GM12865 (cell line): ENCODE measurements at regions not wholly inside any gene's neighbourhood (a gene's known extent, or its start where the extent isn't known, plus 50 kb on each side); places are given as distances from the start of the nearest gene placed in this dataset.

ENCODE experiments used
- DNase-seq: peaks from one replicate; pipeline ENCODE4 v3.0.0; 2010; ENCODE audit warnings: low read depth
- H3K4me3 ChIP-seq: 2 replicates; pipeline ENCODE4 v1.5.1; 2011; ENCODE audit warnings: mild to moderate bottlenecking, low read depth, low read length, control low read depth
- CTCF ChIP-seq: IDR thresholded peaks from 2 replicates; pipeline ENCODE4 v1.5.1; 2011; ENCODE audit warnings: low read length, control low read depth, low read depth, inconsistent platforms; ENCODE audit not compliant: insufficient read depth; ENCODE audit errors: missing control alignments

DNA sequence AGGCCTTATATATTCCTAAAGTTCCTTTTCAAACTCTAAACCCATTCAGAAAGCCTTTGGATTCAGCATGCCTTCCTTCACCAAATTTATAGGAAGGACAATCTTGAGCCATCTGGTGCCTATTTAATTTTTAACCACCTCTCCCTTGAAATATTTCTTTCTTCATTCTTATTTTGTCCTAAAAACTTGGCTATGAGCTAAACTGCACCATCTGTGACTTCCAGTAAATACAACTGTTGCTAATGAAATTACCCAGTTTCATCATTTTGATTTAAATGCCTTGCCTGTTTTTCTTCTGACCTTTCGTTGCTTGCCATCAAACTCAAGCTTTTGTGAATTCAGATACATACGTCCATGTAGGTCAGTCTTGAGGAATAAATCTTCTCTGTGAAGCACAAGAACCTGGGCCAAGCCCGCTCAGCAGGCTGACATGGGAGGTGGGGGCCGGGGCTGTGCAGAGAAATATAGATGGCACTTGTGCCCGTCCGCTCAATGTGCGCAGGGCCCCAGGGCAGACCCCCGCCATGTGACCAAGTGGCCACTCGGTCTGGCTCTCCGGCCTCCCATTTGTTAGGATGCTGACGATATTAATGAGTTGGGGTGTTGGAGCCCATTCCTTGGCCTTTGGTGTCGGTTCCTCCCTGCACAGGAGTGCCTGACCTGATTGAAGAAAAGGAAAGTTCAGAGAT lies 335.9 kb downstream of the VPS13C start:
- TF ChIP-seq CTCF = no peak
- H3K4me3 ChIP-seq = no peak overlapping the region
- DNase-seq = no peak

GRCh38 chr15:61721418-61721817 lies 338.8 kb downstream of the VPS13C start:
- no peak for TF ChIP-seq CTCF
- DNase-seq = no peak
- no peak overlapping the region for H3K4me3 ChIP-seq

DNA sequence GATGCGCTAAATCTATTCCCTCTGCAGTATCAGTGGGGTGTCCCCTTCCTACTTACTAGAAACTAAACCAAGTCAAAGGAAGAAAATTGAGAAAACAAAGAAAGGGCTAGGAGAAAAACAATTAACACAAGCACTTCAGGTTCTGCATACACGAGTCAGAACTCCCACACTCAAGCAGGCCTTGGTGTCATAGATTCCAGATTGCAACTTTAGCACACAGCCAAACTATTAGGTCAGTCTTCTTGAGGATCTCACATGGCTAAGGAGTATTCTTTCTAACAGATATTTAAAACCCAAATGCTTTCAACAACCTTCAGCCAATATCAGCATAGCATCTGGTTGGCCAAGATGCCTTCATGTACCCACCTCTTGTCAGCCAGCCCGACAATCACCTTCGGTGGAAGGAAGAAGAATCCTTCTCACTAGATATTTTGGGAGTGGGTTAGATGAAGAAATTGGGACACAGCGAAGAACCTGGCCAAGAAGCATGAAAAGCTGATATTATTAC lies 340.0 kb downstream of the VPS13C start:
- H3K4me3 ChIP-seq = no peak overlapping the region
- no peak for DNase-seq
- no peak for TF ChIP-seq CTCF

DNA sequence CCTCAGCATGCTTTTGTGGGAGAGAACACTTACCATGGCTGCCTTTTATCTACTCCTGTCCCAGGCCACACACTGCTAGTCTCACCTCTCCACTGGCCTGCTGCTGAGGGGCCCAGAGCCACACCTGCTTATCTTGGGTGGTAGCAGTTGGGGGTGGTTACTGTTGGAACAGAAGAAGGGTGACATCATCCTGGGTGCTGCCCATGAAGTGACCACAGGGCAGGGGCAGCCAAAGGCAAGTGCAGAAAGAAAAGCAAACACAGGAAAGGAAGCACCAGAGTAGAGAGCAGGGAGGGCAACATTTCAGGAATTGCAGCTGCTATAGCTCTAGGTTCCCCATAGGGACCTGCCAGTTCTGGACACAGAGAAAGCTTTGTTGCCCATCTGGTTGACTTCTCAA lies 345.2 kb downstream of the VPS13C start:
- no peak for TF ChIP-seq CTCF
- DNase-seq = no peak
- H3K4me3 ChIP-seq = no peak overlapping the region

GRCh38 chr15:61712129-61712759 lies 348.0 kb downstream of the VPS13C start:
- TF ChIP-seq CTCF = no peak
- no peak for DNase-seq
- H3K4me3 ChIP-seq = no peak overlapping the region

DNA sequence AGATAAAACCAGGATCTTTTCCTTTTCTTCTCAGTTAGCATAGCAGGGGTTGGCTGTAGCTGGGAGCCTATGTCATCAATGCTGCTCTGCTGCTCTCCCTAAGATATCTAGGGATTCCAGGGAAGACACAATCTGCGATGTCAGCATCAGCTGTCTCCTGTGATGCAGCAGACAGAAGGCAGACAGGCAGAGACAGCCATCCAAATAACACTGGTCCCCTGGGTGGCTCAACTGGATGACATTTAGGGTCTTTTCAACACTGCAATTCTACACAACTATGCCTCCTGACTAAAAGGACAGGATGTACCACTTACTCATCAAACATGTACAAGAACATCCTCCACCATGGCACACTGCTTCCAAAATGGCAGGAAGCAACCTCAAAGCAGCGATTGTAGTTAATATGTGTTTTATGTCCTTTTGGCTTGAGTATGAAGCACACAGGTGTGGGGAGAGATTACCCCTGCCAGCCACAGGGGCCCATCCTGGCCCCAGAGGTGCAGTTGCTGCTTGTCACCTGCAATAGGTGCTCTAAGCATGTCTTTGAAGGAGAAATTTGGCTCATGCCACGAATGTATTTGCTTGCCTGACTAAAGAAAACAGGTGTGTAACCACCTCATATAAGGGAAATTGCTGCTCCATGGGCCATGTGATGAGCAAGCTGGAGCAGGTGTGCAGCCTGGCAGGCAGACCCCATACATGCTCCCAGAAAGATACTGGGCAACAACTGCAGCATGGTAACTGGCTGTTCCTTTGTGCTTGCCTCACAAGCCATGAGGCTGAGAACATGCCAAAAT lies 357.8 kb downstream of the VPS13C start:
- no peak for TF ChIP-seq CTCF
- DNase-seq = no peak

More for the DNA sequence above, 357.8 kb downstream of the VPS13C start:
- H3K4me3 ChIP-seq = no peak overlapping the region
